ENCODE measurements at regions not wholly inside any gene's neighbourhood (a gene's known extent, or its start where the extent isn't known, plus 50 kb on each side); places are given as distances from the start of the nearest gene placed in this dataset.
"Not testable (repeated sequence)": the region's sequence is repeated elsewhere in the genome, so short reads cannot be mapped to it uniquely, and the experiment has no call there.

DNA sequence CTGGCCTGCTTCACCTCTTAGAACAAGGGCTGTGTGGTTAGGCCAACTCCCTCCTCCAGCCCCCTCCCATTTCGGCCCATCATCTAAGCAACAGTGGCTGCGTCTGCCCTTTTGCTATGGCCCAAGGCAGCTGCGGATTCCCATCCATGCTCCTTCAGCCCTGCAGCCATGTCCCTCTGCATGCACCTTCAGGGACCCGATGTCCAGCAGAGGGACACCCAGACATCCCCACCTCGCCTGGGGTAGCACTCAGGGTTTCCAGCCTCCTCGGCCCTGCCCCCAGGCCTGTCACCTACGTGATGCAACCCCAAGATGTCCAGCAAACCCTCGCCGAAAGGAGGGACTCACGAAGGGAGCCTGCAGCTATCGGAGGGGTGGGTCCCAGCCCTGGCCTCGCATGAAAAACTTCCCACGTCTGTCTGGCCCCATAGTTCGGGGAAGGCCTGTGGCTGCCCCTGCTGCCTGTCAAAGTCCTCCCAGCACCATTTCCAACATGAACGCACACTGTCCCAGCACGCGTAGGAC lies 194.4 kb downstream of the CTTN start:
- DNase-seq (ENCODE audit: low spot score), result no peak

- no peak for DNase-seq (ENCODE audit: low spot score)
Measured at GRCh38 chr11:70593446-70593983, 195.2 kb downstream of the CTTN start.

DNA sequence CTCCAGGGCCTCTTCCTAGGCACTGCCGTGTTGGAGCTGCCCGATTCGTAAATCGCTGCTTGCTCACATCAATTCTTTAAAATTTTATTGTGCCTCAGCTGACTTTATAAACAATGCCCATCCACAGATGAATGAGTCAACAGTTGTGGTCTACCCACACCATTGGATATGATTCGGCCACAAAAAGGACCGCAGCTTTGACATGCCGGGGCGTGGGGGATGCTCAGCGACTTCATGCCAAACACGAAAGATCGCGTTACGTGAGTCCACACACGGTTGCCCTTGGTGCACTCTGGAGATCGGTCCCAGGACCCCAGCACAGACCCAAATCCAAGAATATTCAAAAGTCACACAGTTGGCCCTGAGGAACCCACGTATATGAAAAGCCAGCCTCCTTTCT lies 195.7 kb downstream of the CTTN start:
- DNase-seq (ENCODE audit: low spot score), result no peak

DNA sequence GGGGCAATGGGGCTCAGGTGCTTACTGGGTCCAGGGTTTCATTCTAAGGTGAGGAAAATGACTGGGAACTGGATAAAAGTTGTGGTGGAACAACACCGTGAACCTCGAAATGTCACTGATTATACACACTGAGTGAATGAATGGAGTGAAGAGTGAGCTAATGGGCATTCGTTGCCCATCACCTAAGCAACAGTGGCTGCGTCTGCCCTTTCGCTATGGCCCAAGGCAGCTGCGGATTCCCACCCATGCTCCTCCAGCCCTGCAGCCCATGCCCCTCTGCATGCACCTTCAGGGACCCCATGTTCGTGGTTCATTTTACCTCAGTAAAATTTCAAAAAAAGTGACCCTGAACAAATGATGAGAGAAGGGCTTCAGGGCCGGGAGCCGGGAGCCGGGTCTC lies 196.3 kb downstream of the CTTN start:
- DNase-seq (ENCODE audit: low spot score), result no peak

- no peak for DNase-seq (ENCODE audit: low spot score)
Measured at GRCh38 chr11:70595016-70595415, 196.7 kb downstream of the CTTN start.

GRCh38 chr11:70595452-70595851 lies 197.1 kb downstream of the CTTN start:
- DNase-seq (ENCODE audit: low spot score), result no peak

GRCh38 chr11:70596091-70596490 lies 197.8 kb downstream of the CTTN start:
- DNase-seq (ENCODE audit: low spot score), result no peak

DNA sequence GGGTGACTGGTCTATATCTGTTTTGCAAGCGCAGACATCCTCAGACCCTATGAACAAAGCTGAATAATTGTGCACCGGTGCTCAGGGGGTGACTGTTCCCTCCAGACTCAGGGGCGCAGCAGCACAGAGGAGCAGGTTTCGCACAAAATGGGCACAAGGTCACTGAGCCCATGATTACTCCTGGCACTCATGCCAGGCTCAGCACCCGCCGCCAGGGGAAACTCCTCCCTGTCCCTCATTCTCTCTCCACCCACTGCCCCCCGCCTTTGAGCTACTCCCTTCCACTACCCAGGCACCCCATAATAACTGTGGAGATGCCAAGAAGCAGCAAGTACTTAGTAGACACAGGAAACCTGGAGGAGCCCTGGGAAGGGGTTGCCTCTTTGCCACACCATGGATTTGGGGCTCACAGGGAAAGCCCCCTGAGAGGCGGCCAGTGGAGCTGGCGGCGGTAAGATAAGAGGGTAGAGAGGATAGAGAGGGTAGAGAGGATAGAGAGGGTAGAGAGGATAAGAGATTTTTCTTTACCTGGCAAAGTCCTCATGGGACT lies 198.8 kb downstream of the CTTN start:
- DNase-seq (ENCODE audit: low spot score), result no peak

GRCh38 chr11:70597751-70598625 lies 199.7 kb downstream of the CTTN start:
- DNase-seq (ENCODE audit: low spot score), result no peak

GRCh38 chr11:70600911-70601415 lies 202.6 kb downstream of the CTTN start:
- not testable (repeated sequence) for DNase-seq (ENCODE audit: low spot score)

DNA sequence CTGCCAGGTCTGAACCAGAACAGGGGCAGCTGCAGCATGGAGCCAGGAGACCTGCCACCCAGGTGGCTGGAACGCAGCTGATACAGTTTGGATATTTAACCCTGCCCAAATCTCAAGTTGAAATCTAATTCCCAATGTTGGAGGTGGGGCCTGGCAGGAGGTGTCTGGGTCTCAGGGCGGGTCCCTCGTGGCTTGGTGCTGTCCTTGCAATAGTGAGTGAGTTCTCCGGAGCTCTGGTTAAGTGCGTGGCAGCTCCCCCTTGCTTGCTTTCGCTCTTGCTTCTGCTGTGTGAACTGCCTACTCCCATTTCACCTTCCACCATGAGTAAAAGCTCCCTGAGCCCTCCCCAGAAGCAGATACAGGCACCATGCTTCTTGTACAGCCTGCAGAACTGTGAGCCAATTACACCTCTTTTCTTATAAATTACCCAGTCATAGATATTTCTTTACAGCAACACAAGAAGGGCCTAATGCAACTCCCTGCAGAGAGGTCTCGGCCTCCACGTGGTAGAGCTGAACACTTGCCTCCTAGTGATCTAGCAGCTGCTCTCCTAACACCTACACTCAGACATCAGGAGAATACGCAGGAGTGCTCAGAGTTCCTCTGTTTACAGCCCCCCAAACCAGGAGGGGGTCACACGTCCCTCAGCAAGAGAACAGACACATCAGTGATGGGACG lies 203.7 kb downstream of the CTTN start:
- DNase-seq (ENCODE audit: low spot score), result no peak

GRCh38 chr11:70603114-70603755 lies 204.9 kb downstream of the CTTN start:
- no peak for DNase-seq (ENCODE audit: low spot score)

DNA sequence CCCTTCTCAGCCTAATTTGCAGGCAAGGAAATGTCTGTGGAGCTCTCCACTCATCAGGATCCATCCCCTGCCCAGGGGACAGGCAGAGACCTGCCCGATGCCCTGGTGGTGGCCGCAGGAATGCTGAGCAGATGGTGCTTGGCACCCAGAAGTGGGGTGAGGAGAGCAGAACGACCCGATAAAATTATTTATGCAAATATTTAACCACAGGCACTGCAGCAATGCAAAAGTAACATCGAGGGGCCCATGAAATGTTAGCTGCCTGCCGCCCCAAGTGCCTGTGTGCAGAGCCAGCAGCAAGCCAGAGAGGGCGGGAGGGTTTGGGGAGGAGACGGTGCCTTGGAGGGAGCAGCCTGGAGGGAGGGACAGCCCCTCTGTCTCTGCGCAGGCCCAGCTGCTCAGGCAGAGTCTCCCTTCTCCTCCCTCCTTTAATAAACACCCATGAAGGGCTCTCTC lies 205.5 kb downstream of the CTTN start:
- no peak for DNase-seq (ENCODE audit: low spot score)

DNA sequence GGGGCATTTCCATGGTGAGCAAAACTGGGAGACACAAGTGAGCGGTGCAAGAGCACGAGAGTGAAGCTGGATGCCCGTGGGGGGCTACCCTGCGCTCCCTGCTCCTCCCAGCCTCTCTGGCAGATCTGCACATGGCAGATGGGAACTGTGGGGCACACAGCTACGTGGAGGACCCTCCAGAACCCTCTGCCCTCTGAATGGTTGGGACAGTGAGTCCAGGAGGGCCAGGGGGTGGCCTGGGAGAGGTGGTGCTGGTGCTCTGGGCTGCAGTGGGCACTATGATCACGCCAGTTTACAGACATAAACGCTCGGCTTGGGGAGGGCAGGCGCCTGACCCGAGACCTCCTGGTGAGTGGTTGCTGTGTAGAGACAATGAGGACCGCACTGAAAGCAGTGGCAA lies 205.9 kb downstream of the CTTN start:
- no peak for DNase-seq (ENCODE audit: low spot score)

- no peak for DNase-seq (ENCODE audit: low spot score)
Measured at GRCh38 chr11:70604630-70605467, 206.5 kb downstream of the CTTN start.

DNA sequence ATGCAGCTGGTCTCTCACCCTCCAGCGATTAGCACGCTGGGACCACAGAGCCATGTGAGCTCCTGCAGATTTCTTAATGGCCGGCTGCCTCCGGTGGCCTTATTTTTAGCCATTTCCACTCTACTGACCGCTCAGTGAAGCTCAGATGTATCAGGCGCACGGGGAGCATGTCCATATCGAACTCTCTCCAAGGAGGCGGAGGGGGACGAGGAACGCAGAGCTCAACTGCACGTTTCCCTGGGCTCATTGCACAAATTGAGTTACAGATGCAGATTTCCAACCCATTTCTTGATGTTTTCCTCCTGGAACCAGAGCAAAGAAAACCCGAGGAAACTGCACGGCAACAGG lies 207.1 kb downstream of the CTTN start:
- DNase-seq (ENCODE audit: low spot score), result no peak

DNA sequence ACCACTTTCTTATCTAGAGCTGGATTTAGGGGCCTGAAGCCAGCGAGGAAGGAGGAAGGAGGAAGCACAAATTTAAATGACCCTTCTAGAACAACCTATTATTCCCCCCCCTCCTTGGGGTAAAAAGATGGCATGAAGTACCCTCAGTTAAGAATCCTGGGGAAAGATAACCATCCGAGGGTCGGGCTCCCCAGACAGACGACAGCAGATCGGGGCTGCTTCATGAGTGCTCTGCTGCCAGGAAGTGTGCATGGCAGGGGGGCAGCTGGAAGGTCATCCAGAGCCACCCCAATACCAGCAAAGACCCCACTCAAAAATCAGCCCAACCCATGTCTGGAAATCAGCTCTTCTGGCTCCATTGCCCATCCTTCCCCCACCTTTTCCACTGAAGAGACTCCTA lies 207.5 kb downstream of the CTTN start:
- DNase-seq (ENCODE audit: low spot score), result no peak

GRCh38 chr11:70606248-70606950 lies 208.1 kb downstream of the CTTN start:
- no peak for DNase-seq (ENCODE audit: low spot score)

GRCh38 chr11:70606951-70607330 lies 208.6 kb downstream of the CTTN start:
- DNase-seq (ENCODE audit: low spot score), result no peak

- no peak for DNase-seq (ENCODE audit: low spot score)
Measured at GRCh38 chr11:70607561-70607960, 209.2 kb downstream of the CTTN start.

All from NAMALWA (cell line).